ENCODE measurements at regions not wholly inside any gene's neighbourhood (a gene's known extent, or its start where the extent isn't known, plus 50 kb on each side); places are given as distances from the start of the nearest gene placed in this dataset.

GRCh38 chr5:129379406-129379805 is 80.7 kb upstream of the ADAMTS19 start:
- TF ChIP-seq SUZ12 (IDR thresholded peaks at IDR 0.05) (no peak), SP1 (IDR thresholded peaks at IDR 0.05) (no peak), CTBP1 (IDR thresholded peaks at IDR 0.05; ENCODE audit: borderline replicate concordance) (no peak)
